PC-9 (cell line): ENCODE measurements at regions not wholly inside any gene's neighbourhood (a gene's known extent, or its start where the extent isn't known, plus 50 kb on each side); places are given as distances from the start of the nearest gene placed in this dataset.

Experiments used
- EZH2 ChIP-seq: fragments of 200-600 bp; sonication (generic); IDR thresholded peaks from 2 replicates; pipeline ENCODE4 v1.8.0; 2017; ENCODE audit warnings: antibody characterized with exemption, low read depth
- TF ChIP-seq, protein P1 (sequence below): fragments of 200-600 bp; sonication (generic); conservative IDR thresholded peaks from 2 replicates; pipeline ENCODE4 v1.6.1; 2017; ENCODE audit warnings: mixed run types, antibody characterized with exemption, mild to moderate bottlenecking, moderate library complexity

- TF ChIP-seq, protein P1, sequence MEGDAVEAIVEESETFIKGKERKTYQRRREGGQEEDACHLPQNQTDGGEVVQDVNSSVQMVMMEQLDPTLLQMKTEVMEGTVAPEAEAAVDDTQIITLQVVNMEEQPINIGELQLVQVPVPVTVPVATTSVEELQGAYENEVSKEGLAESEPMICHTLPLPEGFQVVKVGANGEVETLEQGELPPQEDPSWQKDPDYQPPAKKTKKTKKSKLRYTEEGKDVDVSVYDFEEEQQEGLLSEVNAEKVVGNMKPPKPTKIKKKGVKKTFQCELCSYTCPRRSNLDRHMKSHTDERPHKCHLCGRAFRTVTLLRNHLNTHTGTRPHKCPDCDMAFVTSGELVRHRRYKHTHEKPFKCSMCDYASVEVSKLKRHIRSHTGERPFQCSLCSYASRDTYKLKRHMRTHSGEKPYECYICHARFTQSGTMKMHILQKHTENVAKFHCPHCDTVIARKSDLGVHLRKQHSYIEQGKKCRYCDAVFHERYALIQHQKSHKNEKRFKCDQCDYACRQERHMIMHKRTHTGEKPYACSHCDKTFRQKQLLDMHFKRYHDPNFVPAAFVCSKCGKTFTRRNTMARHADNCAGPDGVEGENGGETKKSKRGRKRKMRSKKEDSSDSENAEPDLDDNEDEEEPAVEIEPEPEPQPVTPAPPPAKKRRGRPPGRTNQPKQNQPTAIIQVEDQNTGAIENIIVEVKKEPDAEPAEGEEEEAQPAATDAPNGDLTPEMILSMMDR, result no peak
- no peak for TF ChIP-seq EZH2
Observed at GRCh38 chr14:42742084-42742483, 1135.4 kb downstream of the LRFN5 start.
